NT2/D1 (cell line): ENCODE measurements at regions not wholly inside any gene's neighbourhood (a gene's known extent, or its start where the extent isn't known, plus 50 kb on each side); places are given as distances from the start of the nearest gene placed in this dataset.
"Not testable (repeated sequence)": the region's sequence is repeated elsewhere in the genome, so short reads cannot be mapped to it uniquely, and the experiment has no call there.

Source experiments
- DNase-seq: peaks from one replicate; pipeline ENCODE4 v3.0.0-alpha.2; 2011; ENCODE audit warnings: low read depth, low spot score
- H3K27me3 ChIP-seq: 2 replicates; pipeline ENCODE4 v1.6.0; 2011; ENCODE audit warnings: mild to moderate bottlenecking; ENCODE audit not compliant: insufficient read length, insufficient read depth
- H3K36me3 ChIP-seq: 2 replicates; pipeline ENCODE4 v1.6.1; 2011; ENCODE audit warnings: mild to moderate bottlenecking, low read length, mixed read lengths; ENCODE audit not compliant: insufficient read depth, insufficient read length
- H3K4me1 ChIP-seq: 2 replicates; pipeline ENCODE4 v1.5.1; 2011; ENCODE audit not compliant: insufficient read depth, insufficient read length
- H3K4me3 ChIP-seq: 2 replicates; pipeline ENCODE4 v1.5.1; 2011; ENCODE audit warnings: low read depth; ENCODE audit not compliant: insufficient read length
- H3K9ac ChIP-seq: 2 replicates; pipeline ENCODE4 v1.6.0; 2011; ENCODE audit warnings: low read depth; ENCODE audit not compliant: insufficient read length
- H3K9me3 ChIP-seq: 2 replicates; pipeline ENCODE4 v1.5.1; 2011; ENCODE audit warnings: mild to moderate bottlenecking, low read length; ENCODE audit not compliant: insufficient read depth
- SUZ12 ChIP-seq: IDR thresholded peaks from 2 replicates; pipeline ENCODE4 v1.6.1; 2011; ENCODE audit not compliant: insufficient read length, insufficient read depth; ENCODE audit errors: extremely low read depth
- YY1 ChIP-seq: IDR thresholded peaks from 2 replicates; pipeline ENCODE4 v1.6.1; 2011; ENCODE audit not compliant: insufficient read length, insufficient read depth
- ZNF274 ChIP-seq: IDR thresholded peaks from 2 replicates; pipeline ENCODE4 v1.6.1; 2011; ENCODE audit warnings: mild to moderate bottlenecking, low read depth, low read length

- no peak for DNase-seq
- Histone ChIP-seq H3K9me3 (no peaks in the 10 kb centered on the region), H3K36me3 (no peaks in the 10 kb centered on the region), H3K27me3 (no peaks in the 10 kb centered on the region), H3K9ac (no peak overlapping the region), H3K4me1 (no peaks in the 10 kb centered on the region), H3K4me3 (no peak overlapping the region)
- TF ChIP-seq ZNF274 (no peak), YY1 (no peak), SUZ12 (no peak)
Measured at GRCh38 chr1:98575955-98576354, 85.6 kb upstream of the SNX7 start.

GRCh38 chr1:98565951-98566350, 95.6 kb upstream of the SNX7 start:
- TF ChIP-seq ZNF274 (no peak), YY1 (no peak), SUZ12 (no peak)
- H3K4me1 ChIP-seq = no peaks in the 10 kb centered on the region
- H3K9me3 ChIP-seq = peaks cover 26% of the 10 kb centered on the region
- no peaks in the 10 kb centered on the region for H3K36me3 ChIP-seq
- no peak for DNase-seq
- no peaks in the 10 kb centered on the region for H3K27me3 ChIP-seq
- H3K9ac ChIP-seq = no peak overlapping the region
- no peak overlapping the region for H3K4me3 ChIP-seq

GRCh38 chr1:98559291-98559690, 102.2 kb upstream of the SNX7 start:
- H3K9ac ChIP-seq = no peak overlapping the region
- H3K36me3 ChIP-seq = no peaks in the 10 kb centered on the region
- peaks cover 23% of the 10 kb centered on the region for H3K9me3 ChIP-seq
- DNase-seq = no peak
- no peaks in the 10 kb centered on the region for H3K4me1 ChIP-seq
- H3K4me3 ChIP-seq = no peak overlapping the region
- no peak for TF ChIP-seq ZNF274
- TF ChIP-seq SUZ12 = no peak
- no peak for TF ChIP-seq YY1
- H3K27me3 ChIP-seq = no peaks in the 10 kb centered on the region

GRCh38 chr1:98557895-98558294, 103.6 kb upstream of the SNX7 start:
- no peaks in the 10 kb centered on the region for H3K27me3 ChIP-seq
- H3K36me3 ChIP-seq = no peaks in the 10 kb centered on the region
- H3K4me1 ChIP-seq = no peaks in the 10 kb centered on the region
- H3K9ac ChIP-seq = no peak overlapping the region
- DNase-seq = peak; percentile 25
- TF ChIP-seq ZNF274 = no peak
- no peak for TF ChIP-seq SUZ12
- TF ChIP-seq YY1 = no peak
- no peak overlapping the region for H3K4me3 ChIP-seq
- peaks cover 13% of the 10 kb centered on the region for H3K9me3 ChIP-seq

- H3K27me3 ChIP-seq = no peaks in the 10 kb centered on the region
- H3K4me1 ChIP-seq = no peaks in the 10 kb centered on the region
- H3K36me3 ChIP-seq = no peaks in the 10 kb centered on the region
- no peak overlapping the region for H3K9ac ChIP-seq
- TF ChIP-seq SUZ12 (no peak), YY1 (no peak), ZNF274 (no peak)
- DNase-seq = peak; percentile 35
- no peak overlapping the region for H3K4me3 ChIP-seq
- peaks cover under 1% of the 10 kb centered on the region; the same call in 1 of the 2 replicates for H3K9me3 ChIP-seq
Measured at GRCh38 chr1:98556521-98557158, 104.9 kb upstream of the SNX7 start.

GRCh38 chr1:98555814-98556213, 105.7 kb upstream of the SNX7 start:
- no peak for DNase-seq
- Histone ChIP-seq H3K4me3 (no peak overlapping the region), H3K4me1 (no peaks in the 10 kb centered on the region), H3K9ac (no peak overlapping the region), H3K9me3 (no peaks in the 10 kb centered on the region), H3K36me3 (no peaks in the 10 kb centered on the region), H3K27me3 (no peaks in the 10 kb centered on the region)
- no peak for TF ChIP-seq ZNF274
- no peak for TF ChIP-seq YY1

- not testable (repeated sequence) for H3K9me3 ChIP-seq, H3K27me3 ChIP-seq, H3K36me3 ChIP-seq, H3K4me1 ChIP-seq, H3K4me3 ChIP-seq
- peak; percentile 1 for DNase-seq
- peak overlapping the region; percentile 27 for H3K9ac ChIP-seq
Measured at GRCh38 chr1:98552576-98553074, 108.9 kb upstream of the SNX7 start.

GRCh38 chr1:98550076-98550475, 111.4 kb upstream of the SNX7 start:
- Histone ChIP-seq H3K36me3 (no peaks in the 10 kb centered on the region), H3K27me3 (no peaks in the 10 kb centered on the region), H3K4me1 (no peaks in the 10 kb centered on the region), H3K9me3 (peaks cover 9% of the 10 kb centered on the region; the same call in 1 of the 2 replicates), H3K4me3 (no peak overlapping the region), H3K9ac (no peak overlapping the region)
- no peak for TF ChIP-seq ZNF274
- no peak for TF ChIP-seq YY1
- no peak for TF ChIP-seq SUZ12
- DNase-seq = no peak
